HL-60 (cell line): ENCODE measurements at regions not wholly inside any gene's neighbourhood (a gene's known extent, or its start where the extent isn't known, plus 50 kb on each side); places are given as distances from the start of the nearest gene placed in this dataset.

Experiments
- CTCF ChIP-seq: IDR thresholded peaks from one replicate; pipeline ENCODE4 v1.5.1; 2011; ENCODE audit warnings: low read length, control low read depth, inconsistent platforms; ENCODE audit not compliant: insufficient read depth
- POLR2AphosphoS5 ChIP-seq: IDR thresholded peaks from 2 replicates; pipeline ENCODE4 v1.6.1; 2012; ENCODE audit warnings: low read depth
- SPI1 ChIP-seq: IDR thresholded peaks from 2 replicates; pipeline ENCODE4 v1.6.1; 2012; ENCODE audit warnings: low read depth, mild to moderate bottlenecking, borderline replicate concordance
- TF ChIP-seq, protein P1 (sequence below): IDR thresholded peaks from 2 replicates; pipeline ENCODE4 v1.6.1; 2012; ENCODE audit warnings: low read depth; ENCODE audit not compliant: insufficient replicate concordance

GRCh38 chr22:25488244-25489020 is 76.0 kb upstream of the GRK3 start:
- TF ChIP-seq CTCF (no peak), POLR2AphosphoS5 (no peak), SPI1 (no peak)
- TF ChIP-seq, protein P1, sequence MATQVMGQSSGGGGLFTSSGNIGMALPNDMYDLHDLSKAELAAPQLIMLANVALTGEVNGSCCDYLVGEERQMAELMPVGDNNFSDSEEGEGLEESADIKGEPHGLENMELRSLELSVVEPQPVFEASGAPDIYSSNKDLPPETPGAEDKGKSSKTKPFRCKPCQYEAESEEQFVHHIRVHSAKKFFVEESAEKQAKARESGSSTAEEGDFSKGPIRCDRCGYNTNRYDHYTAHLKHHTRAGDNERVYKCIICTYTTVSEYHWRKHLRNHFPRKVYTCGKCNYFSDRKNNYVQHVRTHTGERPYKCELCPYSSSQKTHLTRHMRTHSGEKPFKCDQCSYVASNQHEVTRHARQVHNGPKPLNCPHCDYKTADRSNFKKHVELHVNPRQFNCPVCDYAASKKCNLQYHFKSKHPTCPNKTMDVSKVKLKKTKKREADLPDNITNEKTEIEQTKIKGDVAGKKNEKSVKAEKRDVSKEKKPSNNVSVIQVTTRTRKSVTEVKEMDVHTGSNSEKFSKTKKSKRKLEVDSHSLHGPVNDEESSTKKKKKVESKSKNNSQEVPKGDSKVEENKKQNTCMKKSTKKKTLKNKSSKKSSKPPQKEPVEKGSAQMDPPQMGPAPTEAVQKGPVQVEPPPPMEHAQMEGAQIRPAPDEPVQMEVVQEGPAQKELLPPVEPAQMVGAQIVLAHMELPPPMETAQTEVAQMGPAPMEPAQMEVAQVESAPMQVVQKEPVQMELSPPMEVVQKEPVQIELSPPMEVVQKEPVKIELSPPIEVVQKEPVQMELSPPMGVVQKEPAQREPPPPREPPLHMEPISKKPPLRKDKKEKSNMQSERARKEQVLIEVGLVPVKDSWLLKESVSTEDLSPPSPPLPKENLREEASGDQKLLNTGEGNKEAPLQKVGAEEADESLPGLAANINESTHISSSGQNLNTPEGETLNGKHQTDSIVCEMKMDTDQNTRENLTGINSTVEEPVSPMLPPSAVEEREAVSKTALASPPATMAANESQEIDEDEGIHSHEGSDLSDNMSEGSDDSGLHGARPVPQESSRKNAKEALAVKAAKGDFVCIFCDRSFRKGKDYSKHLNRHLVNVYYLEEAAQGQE: no peak
